ENCODE measurements at regions not wholly inside any gene's neighbourhood (a gene's known extent, or its start where the extent isn't known, plus 50 kb on each side); places are given as distances from the start of the nearest gene placed in this dataset.

GRCh38 chr17:52831536-52831935 is 673.0 kb upstream of the CA10 start:
- TF ChIP-seq POLR2AphosphoS5 (IDR thresholded peaks at IDR 0.05) = no peak
- TF ChIP-seq CTCF (IDR thresholded peaks at IDR 0.05) = no peak
- TF ChIP-seq POLR2A (IDR thresholded peaks at IDR 0.05) = no peak

All from stomach (tissue), 4 donors.